ENCODE measurements at regions not wholly inside any gene's neighbourhood (a gene's known extent, or its start where the extent isn't known, plus 50 kb on each side); places are given as distances from the start of the nearest gene placed in this dataset.

DNA sequence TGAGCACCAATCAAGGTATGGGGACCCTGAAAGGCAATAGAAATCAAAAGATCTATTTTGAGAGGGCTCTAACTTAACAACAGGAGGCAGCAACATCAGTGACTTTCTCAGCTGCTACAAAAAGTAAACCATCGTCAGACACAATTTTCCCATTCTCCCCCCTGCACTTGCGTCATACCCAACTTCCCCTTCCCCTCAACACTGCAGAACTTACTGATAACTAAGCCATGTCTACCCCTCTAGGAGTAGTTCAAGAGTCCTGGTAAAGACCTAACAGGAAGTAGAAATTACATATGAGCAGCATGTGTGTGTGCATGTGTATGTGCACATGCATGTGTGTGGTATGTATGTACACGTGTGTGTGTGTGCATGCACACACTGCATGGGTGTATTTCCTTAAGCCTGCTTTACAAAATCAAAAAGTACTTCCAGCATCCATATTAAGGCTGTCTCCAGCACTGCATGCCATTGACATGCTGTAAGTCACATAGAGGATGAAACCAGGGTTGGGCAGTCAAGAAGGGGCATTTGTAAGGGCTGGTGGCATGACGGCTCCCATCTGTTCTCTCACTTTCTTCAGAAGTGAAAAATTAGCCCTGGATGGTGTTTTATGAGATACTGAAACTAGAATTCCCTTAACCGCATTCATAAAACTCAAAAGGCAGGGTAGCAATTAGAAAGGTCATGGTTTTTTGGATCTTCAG is 460.1 kb upstream of the RUNX1 start:
- no peak for TF ChIP-seq CTCF (IDR thresholded peaks at IDR 0.05; ENCODE audit: low read depth, low read length)
- no peak overlapping the region for H3K4me3 ChIP-seq (ENCODE audit: low read depth, low read length)

- 0 out of 2 replicates have a peak, but pooled peaks have one; percentile 15 for TF ChIP-seq CTCF (IDR thresholded peaks at IDR 0.05; ENCODE audit: low read depth, low read length)
- H3K4me3 ChIP-seq (ENCODE audit: low read depth, low read length), result no peak overlapping the region
Observed at GRCh38 chr21:35508139-35508888, 459.2 kb upstream of the RUNX1 start.

GRCh38 chr21:35507181-35507759 is 458.2 kb upstream of the RUNX1 start:
- no peak for TF ChIP-seq CTCF (IDR thresholded peaks at IDR 0.05; ENCODE audit: low read depth, low read length)
- H3K4me3 ChIP-seq (ENCODE audit: low read depth, low read length), result no peak overlapping the region

DNA sequence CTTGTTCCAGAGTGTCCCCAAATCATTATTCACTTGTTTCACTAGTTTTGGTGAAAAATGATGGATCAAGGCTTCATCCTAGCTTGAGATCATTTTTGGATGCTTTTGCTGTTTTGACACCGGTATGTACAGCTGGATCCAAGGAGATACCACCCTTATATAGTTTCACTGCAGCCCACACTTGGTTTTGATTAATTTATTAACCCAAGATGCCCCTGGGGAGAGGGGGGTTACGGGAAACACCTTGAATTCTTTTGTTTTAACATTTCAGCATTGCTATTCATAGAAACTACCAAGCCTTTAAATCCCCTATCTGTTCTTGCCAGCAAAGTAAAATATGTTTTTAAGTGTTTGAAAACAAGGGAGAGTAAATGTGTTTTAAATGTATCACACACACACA is 457.7 kb upstream of the RUNX1 start:
- no peak for TF ChIP-seq CTCF (IDR thresholded peaks at IDR 0.05; ENCODE audit: low read depth, low read length)
- H3K4me3 ChIP-seq (ENCODE audit: low read depth, low read length), result no peak overlapping the region

DNA sequence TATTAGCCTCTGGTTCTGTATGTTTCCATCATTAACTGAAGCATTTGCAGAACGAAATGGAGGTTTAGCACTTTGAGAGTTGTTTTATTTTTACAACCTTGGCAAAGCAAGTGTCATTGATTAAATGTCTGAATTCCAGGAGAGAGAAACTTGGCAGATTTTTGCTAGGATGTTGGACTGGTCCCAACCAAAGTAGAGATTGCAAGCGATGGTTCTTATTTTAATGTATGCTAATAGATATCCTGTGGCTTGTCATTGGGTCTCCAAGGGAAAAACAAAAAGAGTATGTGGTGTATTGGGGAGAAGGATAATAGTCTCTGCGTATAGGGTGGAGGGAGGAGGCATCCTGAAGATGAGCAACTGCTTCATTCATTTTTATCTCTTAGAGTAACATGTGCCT is 457.2 kb upstream of the RUNX1 start:
- no peak for TF ChIP-seq CTCF (IDR thresholded peaks at IDR 0.05; ENCODE audit: low read depth, low read length)
- no peak overlapping the region for H3K4me3 ChIP-seq (ENCODE audit: low read depth, low read length)

GRCh38 chr21:35504951-35505466 is 455.9 kb upstream of the RUNX1 start:
- no peak for TF ChIP-seq CTCF (IDR thresholded peaks at IDR 0.05; ENCODE audit: low read depth, low read length)
- H3K4me3 ChIP-seq (ENCODE audit: low read depth, low read length), result no peak overlapping the region

- H3K4me3 ChIP-seq (ENCODE audit: low read depth, low read length), result no peak overlapping the region
- TF ChIP-seq CTCF (IDR thresholded peaks at IDR 0.05; ENCODE audit: low read depth, low read length), result no peak
Observed at GRCh38 chr21:35504277-35504676, 455.2 kb upstream of the RUNX1 start.
